K562 (cell line): ENCODE measurements at regions not wholly inside any gene's neighbourhood (a gene's known extent, or its start where the extent isn't known, plus 50 kb on each side); places are given as distances from the start of the nearest gene placed in this dataset.

ENCODE experiments used
- ATAC-seq: fragments of 200-7000 bp; cut with Tn5 transposase; 3 replicates; pipeline ENCODE4 v1.9.1; 2020; ENCODE audit warnings: moderate library complexity
- BruUV-seq: library from RNA; stranded (reverse); fragments of 400-500 nt; replicated peaks from 2 replicates; lab custom pipeline; 2021; lab: Mats Ljungman, UMichigan
- CTCF ChIA-PET: fragments of 300-600 bp; formaldehyde crosslinking; extraction: SDS; loops from one replicate; lab custom pipeline; 2021; ENCODE audit warnings: low intra/inter-chr PET ratio; lab: Yijun Ruan, JAX
- POLR2A ChIA-PET: fragments of 300-600, 350-650 bp; sonication (Branson Sonifier 250); formaldehyde crosslinking; extraction: SDS; loops from one replicate; lab custom pipeline; 2021; ENCODE audit warnings: antibody characterized with exemption, inconsistent platforms; lab: Yijun Ruan, JAX
- DNase-seq, 4 experiments: peaks; one replicate each; pipeline versions ENCODE4 v3.0.0 to v3.0.0-alpha.2; 2011 to 2018; ENCODE audit warnings: low spot score in 3 of 4, mixed read lengths in 3 of 4; ENCODE audit errors: extremely low read depth in 1 of 4
- FAIRE-seq: peaks from 2 replicates; lab custom pipeline; 2011; peaks lifted over from hg19 to GRCh38; lab: Jason Lieb, UNC
- H2AFZ ChIP-seq: 2 replicates; pipeline ENCODE4 v1.6.0; 2011; ENCODE audit warnings: low read depth, low read length, control low read depth, inconsistent platforms
- H3K27ac ChIP-seq: fragments of 200-600 bp; 3 replicates; pipeline ENCODE4 v1.8.0; 2011; ENCODE audit warnings: low read depth, mild to moderate bottlenecking, control low read depth, inconsistent platforms, low read length, moderate library complexity, mixed read lengths; ENCODE audit errors: extremely low read depth
- H3K27me3 ChIP-seq, 2 experiments: fragments of 300-600 bp in 1 of 2; 2 replicates in 1 of 2; 3 replicates in 1 of 2; pipeline versions ENCODE4 v1.6.0 to v1.8.0; 2011; ENCODE audit warnings: inconsistent platforms in 2 of 2, low read length in 2 of 2, mild to moderate bottlenecking in 1 of 2, mixed read lengths in 1 of 2, moderate library complexity in 1 of 2; ENCODE audit not compliant: control insufficient read depth in 2 of 2, insufficient read depth in 2 of 2
- H3K36me3 ChIP-seq: fragments of 300-600 bp; 3 replicates; pipeline ENCODE4 v1.8.0; 2011; ENCODE audit warnings: mild to moderate bottlenecking, low read length, inconsistent platforms; ENCODE audit not compliant: control insufficient read depth, insufficient read depth
- H3K4me1 ChIP-seq, 2 experiments: fragments of 200-600 bp in 1 of 2; replicated peaks in 1 of 2; 2 replicates in 1 of 2; 3 replicates in 1 of 2; pipeline versions ENCODE4 v1.5.1 to v1.8.0; 2011; ENCODE audit warnings: inconsistent platforms in 2 of 2, low read length in 2 of 2, mild to moderate bottlenecking in 1 of 2, mixed read lengths in 1 of 2, moderate library complexity in 1 of 2; ENCODE audit not compliant: control insufficient read depth in 2 of 2, insufficient read depth in 2 of 2
- H3K4me2 ChIP-seq: 2 replicates; pipeline ENCODE4 v1.6.1; 2011; ENCODE audit warnings: low read length, control low read depth, inconsistent platforms, mixed read lengths; ENCODE audit not compliant: insufficient read depth
- H3K4me3 ChIP-seq: fragments of 200-600 bp; sonication (generic), shearing (Covaris generic); 2 replicates; pipeline ENCODE4 v1.5.1; 2016; ENCODE audit warnings: control low read depth, inconsistent platforms
- H3K79me2 ChIP-seq: fragments of 200-600 bp; 3 replicates; pipeline ENCODE4 v1.8.0; 2011; ENCODE audit warnings: low read length, inconsistent platforms; ENCODE audit not compliant: control insufficient read depth, insufficient read depth
- H3K9ac ChIP-seq, 2 experiments: 2 replicates each; pipeline versions ENCODE4 v1.6.0 to v1.6.1; 2011; ENCODE audit warnings: low read depth in 2 of 2, low read length in 2 of 2, control low read depth in 1 of 2, inconsistent platforms in 1 of 2, mild to moderate bottlenecking in 1 of 2, mixed read lengths in 1 of 2; ENCODE audit not compliant: insufficient read depth in 1 of 2
- H3K9me1 ChIP-seq: one replicate; pipeline ENCODE4 v1.6.0; 2011; ENCODE audit warnings: inconsistent platforms, mild to moderate bottlenecking, low read length, moderate library complexity; ENCODE audit not compliant: control insufficient read depth, insufficient read depth
- H3K9me3 ChIP-seq: replicated peaks from 2 replicates; pipeline ENCODE4 v1.5.1; 2011; ENCODE audit warnings: low read depth, low read length, inconsistent platforms; ENCODE audit not compliant: control insufficient read depth, insufficient read depth
- H4K20me1 ChIP-seq: replicated peaks from 2 replicates; pipeline ENCODE4 v1.6.1; 2011; ENCODE audit warnings: low read length, inconsistent platforms, mixed read lengths; ENCODE audit not compliant: control insufficient read depth, insufficient read depth
- ILF3 ChIP-seq: fragments of 450-650 bp; IDR thresholded peaks from 2 replicates; pipeline ENCODE4 v1.6.1; 2018; ENCODE audit warnings: antibody characterized with exemption, mild to moderate bottlenecking, moderate library complexity, borderline replicate concordance
- JUND ChIP-seq, 2 experiments: IDR thresholded peaks; 2 replicates in 1 of 2; 3 replicates in 1 of 2; pipeline ENCODE4 v1.6.1; 2011; ENCODE audit warnings: borderline replicate concordance in 2 of 2, low read depth in 2 of 2, low read length in 2 of 2, improper control_type of control experiment in 1 of 2, missing biosample characterization in 1 of 2, missing genetic modification characterization in 1 of 2, missing genetic modification reagents in 1 of 2
- MYC ChIP-seq, 2 experiments: fragments of 250-450 bp in 1 of 2; sonication (Bioruptor Pico) in 1 of 2; IDR thresholded peaks; 2 replicates each; pipeline versions ENCODE4 v1.5.1 to v1.6.1; 2012 to 2021; ENCODE audit warnings: low read depth in 2 of 2, borderline replicate concordance in 1 of 2, improper control_type of control experiment in 1 of 2, low read length in 1 of 2, mild to moderate bottlenecking in 1 of 2, moderate library complexity in 1 of 2
- OTX1 ChIP-seq: fragments of 450-650 bp; formaldehyde crosslinking; IDR thresholded peaks from 2 replicates; pipeline ENCODE4 v1.4.0; 2022; ENCODE audit warnings: mild to moderate bottlenecking
- SRF ChIP-seq, 2 experiments: fragments of 250-450, 450-650 bp in 1 of 2; sonication (Bioruptor Pico) in 1 of 2; sonication (generic) in 1 of 2; formaldehyde crosslinking; IDR thresholded peaks; 2 replicates each; pipeline versions ENCODE4 v1.5.0 to v1.5.1; 2020 to 2022; ENCODE audit warnings: mild to moderate bottlenecking in 1 of 2, missing genetic modification reagents in 1 of 2
- TEAD2 ChIP-seq: fragments of 450-650 bp; IDR thresholded peaks from 2 replicates; pipeline ENCODE4 v1.6.1; 2016; ENCODE audit warnings: missing genetic modification characterization, control low read depth, missing compliant biosample characterization
- WGBS: fragments of 100-300 bp; shearing (Covaris generic); methylation state at CpG from one replicate; pipeline ENCODE4 v1.1.6; 2016; ENCODE audit warnings: low coverage, mixed read lengths; ENCODE audit not compliant: insufficient coverage; ENCODE audit errors: missing lambda C conversion rate; 5-methylcytosine and 5-hydroxymethylcytosine counted together
- in situ Hi-C: fragments of 300-500 bp; cut with MboI; formaldehyde crosslinking; loops from 4 replicates; pipeline ENCODE4 v1.15.0; 2018; ENCODE audit warnings: inconsistent platforms, mixed read lengths
- intact Hi-C: fragments of 100-400 bp; cut with micrococcal nuclease; formaldehyde crosslinking; loops from 2 replicates; pipeline ENCODE4 v1.14.2; 2022
- TF ChIP-seq, protein P1 (sequence below): sonication (generic); formaldehyde crosslinking; IDR thresholded peaks from 2 replicates; pipeline ENCODE4 v1.8.1; 2023; ENCODE audit warnings: mild to moderate bottlenecking, missing genetic modification reagents
- TF ChIP-seq, protein P2 (sequence below): sonication (generic); formaldehyde crosslinking; IDR thresholded peaks from 2 replicates; pipeline ENCODE4 v1.8.0; 2022; ENCODE audit warnings: mild to moderate bottlenecking, missing genetic modification reagents, borderline replicate concordance
- TF ChIP-seq, protein P3 (sequence below): fragments of 250-450 bp; sonication (Bioruptor Pico); IDR thresholded peaks from 2 replicates; pipeline ENCODE4 v1.4.0; 2020

DNA sequence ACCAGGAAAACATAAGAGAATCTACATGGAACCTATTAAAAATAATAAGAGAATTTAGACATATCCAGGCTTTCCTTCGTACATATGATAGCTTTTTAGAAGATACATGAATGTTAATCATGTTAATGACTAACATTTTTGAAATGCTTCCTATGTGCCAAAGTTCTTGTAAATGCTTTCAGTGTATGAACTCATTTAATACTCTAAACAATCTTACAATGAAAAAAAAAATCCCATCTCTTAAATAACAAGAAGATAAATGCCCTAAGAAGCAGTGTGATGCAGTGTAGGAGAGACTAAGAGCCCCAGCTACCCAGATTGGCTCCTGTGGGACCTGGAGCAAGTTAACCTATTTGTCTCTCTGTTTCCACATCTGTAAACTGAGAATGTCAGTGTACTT is 220.4 kb upstream of the MYOCD start (continued):
- TF ChIP-seq, protein P1, sequence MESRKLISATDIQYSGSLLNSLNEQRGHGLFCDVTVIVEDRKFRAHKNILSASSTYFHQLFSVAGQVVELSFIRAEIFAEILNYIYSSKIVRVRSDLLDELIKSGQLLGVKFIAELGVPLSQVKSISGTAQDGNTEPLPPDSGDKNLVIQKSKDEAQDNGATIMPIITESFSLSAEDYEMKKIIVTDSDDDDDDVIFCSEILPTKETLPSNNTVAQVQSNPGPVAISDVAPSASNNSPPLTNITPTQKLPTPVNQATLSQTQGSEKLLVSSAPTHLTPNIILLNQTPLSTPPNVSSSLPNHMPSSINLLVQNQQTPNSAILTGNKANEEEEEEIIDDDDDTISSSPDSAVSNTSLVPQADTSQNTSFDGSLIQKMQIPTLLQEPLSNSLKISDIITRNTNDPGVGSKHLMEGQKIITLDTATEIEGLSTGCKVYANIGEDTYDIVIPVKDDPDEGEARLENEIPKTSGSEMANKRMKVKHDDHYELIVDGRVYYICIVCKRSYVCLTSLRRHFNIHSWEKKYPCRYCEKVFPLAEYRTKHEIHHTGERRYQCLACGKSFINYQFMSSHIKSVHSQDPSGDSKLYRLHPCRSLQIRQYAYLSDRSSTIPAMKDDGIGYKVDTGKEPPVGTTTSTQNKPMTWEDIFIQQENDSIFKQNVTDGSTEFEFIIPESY (CRISPR knock-in tag), result no peak
- no peak for TF ChIP-seq OTX1 (CRISPR knock-in tag)

DNA sequence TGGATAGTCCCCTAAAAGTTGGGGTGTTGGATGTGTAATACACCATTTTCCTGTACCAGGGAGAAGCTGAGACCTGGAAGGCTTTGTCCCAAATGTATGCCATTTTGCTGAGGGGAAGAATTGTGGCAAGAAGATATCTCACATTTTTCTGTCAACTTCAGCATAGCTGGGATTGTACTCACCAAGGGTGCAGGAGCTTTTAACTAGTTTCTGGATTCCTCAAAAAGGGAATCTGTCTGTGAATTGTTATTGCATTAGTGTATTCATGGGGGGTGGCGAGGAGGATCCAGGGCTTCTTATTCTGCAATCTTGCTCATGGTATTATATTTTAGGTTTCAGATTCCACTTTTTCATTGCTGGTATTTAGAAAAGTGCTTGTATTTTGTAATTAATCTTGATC is 208.2 kb upstream of the MYOCD start:
- WGBS, result 0% methylated on average over 1 of the region's 1 CpG
- Histone ChIP-seq H3K4me2 (no peak overlapping the region), H3K36me3 (no peaks in the 10 kb centered on the region), H2AFZ (no peak overlapping the region), H4K20me1 (no peaks in the 10 kb centered on the region), H3K9me1 (no peaks in the 10 kb centered on the region), H3K4me3 (no peak overlapping the region), H3K79me2 (no peaks in the 10 kb centered on the region), H3K4me1 (no peaks in the 10 kb centered on the region), H3K9ac (no peak overlapping the region), H3K9me3 (no peaks in the 10 kb centered on the region), H3K27me3 (no peaks in the 10 kb centered on the region), H3K27ac (no peak overlapping the region)
- ATAC-seq (no peak), FAIRE-seq (no peak), DNase-seq (no peak)
- in situ Hi-C loops (no loop called here), intact Hi-C loops (no loop called here)
- BruUV-seq, result no TSS peak
- ChIA-PET POLR2A (interaction anchor here (0.6 kb wide), 1 partner anchor 29 kb away, joined by 3 read pairs; no protein-coding TSS in a partner anchor), CTCF (no interaction called here)
- TF ChIP-seq ILF3 (no peak), TEAD2 (tag) (no peak), JUND (IDR thresholded peaks at IDR 0.05; ENCODE audit: borderline replicate concordance, low read depth, low read length) (no peak), JUND (tag; IDR thresholded peaks at IDR 0.05; ENCODE audit: borderline replicate concordance, low read depth, low read length) (no peak), MYC (IDR thresholded peaks at IDR 0.05; ENCODE audit: low read depth, low read length) (no peak), MYC (CRISPR knock-in tag; IDR thresholded peaks at IDR 0.05; ENCODE audit: borderline replicate concordance, low read depth) (no peak), SRF (CRISPR knock-in tag; IDR thresholded peaks at IDR 0.05) (no peak)
- TF ChIP-seq, protein P2, sequence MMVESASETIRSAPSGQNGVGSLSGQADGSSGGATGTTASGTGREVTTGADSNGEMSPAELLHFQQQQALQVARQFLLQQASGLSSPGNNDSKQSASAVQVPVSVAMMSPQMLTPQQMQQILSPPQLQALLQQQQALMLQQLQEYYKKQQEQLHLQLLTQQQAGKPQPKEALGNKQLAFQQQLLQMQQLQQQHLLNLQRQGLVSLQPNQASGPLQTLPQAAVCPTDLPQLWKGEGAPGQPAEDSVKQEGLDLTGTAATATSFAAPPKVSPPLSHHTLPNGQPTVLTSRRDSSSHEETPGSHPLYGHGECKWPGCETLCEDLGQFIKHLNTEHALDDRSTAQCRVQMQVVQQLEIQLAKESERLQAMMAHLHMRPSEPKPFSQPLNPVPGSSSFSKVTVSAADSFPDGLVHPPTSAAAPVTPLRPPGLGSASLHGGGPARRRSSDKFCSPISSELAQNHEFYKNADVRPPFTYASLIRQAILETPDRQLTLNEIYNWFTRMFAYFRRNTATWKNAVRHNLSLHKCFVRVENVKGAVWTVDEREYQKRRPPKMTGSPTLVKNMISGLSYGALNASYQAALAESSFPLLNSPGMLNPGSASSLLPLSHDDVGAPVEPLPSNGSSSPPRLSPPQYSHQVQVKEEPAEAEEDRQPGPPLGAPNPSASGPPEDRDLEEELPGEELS (CRISPR knock-in tag), result no peak
- TF ChIP-seq, protein P3, sequence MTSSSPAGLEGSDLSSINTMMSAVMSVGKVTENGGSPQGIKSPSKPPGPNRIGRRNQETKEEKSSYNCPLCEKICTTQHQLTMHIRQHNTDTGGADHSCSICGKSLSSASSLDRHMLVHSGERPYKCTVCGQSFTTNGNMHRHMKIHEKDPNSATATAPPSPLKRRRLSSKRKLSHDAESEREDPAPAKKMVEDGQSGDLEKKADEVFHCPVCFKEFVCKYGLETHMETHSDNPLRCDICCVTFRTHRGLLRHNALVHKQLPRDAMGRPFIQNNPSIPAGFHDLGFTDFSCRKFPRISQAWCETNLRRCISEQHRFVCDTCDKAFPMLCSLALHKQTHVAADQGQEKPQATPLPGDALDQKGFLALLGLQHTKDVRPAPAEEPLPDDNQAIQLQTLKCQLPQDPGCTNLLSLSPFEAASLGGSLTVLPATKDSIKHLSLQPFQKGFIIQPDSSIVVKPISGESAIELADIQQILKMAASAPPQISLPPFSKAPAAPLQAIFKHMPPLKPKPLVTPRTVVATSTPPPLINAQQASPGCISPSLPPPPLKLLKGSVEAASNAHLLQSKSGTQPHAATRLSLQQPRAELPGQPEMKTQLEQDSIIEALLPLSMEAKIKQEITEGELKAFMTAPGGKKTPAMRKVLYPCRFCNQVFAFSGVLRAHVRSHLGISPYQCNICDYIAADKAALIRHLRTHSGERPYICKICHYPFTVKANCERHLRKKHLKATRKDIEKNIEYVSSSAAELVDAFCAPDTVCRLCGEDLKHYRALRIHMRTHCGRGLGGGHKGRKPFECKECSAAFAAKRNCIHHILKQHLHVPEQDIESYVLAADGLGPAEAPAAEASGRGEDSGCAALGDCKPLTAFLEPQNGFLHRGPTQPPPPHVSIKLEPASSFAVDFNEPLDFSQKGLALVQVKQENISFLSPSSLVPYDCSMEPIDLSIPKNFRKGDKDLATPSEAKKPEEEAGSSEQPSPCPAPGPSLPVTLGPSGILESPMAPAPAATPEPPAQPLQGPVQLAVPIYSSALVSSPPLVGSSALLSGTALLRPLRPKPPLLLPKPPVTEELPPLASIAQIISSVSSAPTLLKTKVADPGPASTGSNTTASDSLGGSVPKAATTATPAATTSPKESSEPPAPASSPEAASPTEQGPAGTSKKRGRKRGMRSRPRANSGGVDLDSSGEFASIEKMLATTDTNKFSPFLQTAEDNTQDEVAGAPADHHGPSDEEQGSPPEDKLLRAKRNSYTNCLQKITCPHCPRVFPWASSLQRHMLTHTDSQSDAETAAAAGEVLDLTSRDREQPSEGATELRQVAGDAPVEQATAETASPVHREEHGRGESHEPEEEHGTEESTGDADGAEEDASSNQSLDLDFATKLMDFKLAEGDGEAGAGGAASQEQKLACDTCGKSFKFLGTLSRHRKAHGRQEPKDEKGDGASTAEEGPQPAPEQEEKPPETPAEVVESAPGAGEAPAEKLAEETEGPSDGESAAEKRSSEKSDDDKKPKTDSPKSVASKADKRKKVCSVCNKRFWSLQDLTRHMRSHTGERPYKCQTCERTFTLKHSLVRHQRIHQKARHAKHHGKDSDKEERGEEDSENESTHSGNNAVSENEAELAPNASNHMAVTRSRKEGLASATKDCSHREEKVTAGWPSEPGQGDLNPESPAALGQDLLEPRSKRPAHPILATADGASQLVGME (CRISPR knock-in tag), result no peak
